ENCODE measurements at regions not wholly inside any gene's neighbourhood (a gene's known extent, or its start where the extent isn't known, plus 50 kb on each side); places are given as distances from the start of the nearest gene placed in this dataset.

GRCh38 chr1:10924030-10924429 is 88.4 kb upstream of the TARDBP start (continued):
- TF ChIP-seq RNF2 (IDR thresholded peaks at IDR 0.05; ENCODE audit: borderline replicate concordance, low read depth, low read length, missing control alignments, poor library complexity, severe bottlenecking): no peak
- TF ChIP-seq CTCF (IDR thresholded peaks at IDR 0.05; ENCODE audit: control extremely low read depth in 1 of 3, insufficient read depth in 1 of 3, low read depth in 1 of 3, low read length in 3 of 3): no peak

Measured in H1 (cell line).